HEK293T (cell line): ENCODE measurements at regions not wholly inside any gene's neighbourhood (a gene's known extent, or its start where the extent isn't known, plus 50 kb on each side); places are given as distances from the start of the nearest gene placed in this dataset.

Experiments
- ELF4 ChIP-seq: fragments of 450-650 bp; IDR thresholded peaks from 2 replicates; pipeline ENCODE4 v1.6.1; 2017; ENCODE audit warnings: antibody characterized with exemption
- FOXA1 ChIP-seq: fragments of 450-650 bp; IDR thresholded peaks from 2 replicates; pipeline ENCODE4 v1.6.1; 2016; ENCODE audit warnings: mild to moderate bottlenecking
- HDGF ChIP-seq: fragments of 450-650 bp; IDR thresholded peaks from 2 replicates; pipeline ENCODE4 v1.6.1; 2017; ENCODE audit warnings: antibody characterized with exemption, borderline replicate concordance
- LEF1 ChIP-seq: fragments of 450-650 bp; IDR thresholded peaks from 2 replicates; pipeline ENCODE4 v1.6.1; 2017; ENCODE audit warnings: mild to moderate bottlenecking, borderline replicate concordance
- SP1 ChIP-seq: fragments of 450-650 bp; IDR thresholded peaks from 2 replicates; pipeline ENCODE4 v1.6.1; 2017
- SUZ12 ChIP-seq: fragments of 450-650 bp; IDR thresholded peaks from 2 replicates; pipeline ENCODE4 v1.6.1; 2016; ENCODE audit warnings: mild to moderate bottlenecking
- TARDBP ChIP-seq: fragments of 450-650 bp; IDR thresholded peaks from 2 replicates; pipeline ENCODE4 v1.6.1; 2016

- no peak for TF ChIP-seq ELF4
- no peak for TF ChIP-seq FOXA1
- TF ChIP-seq SUZ12: no peak
- no peak for TF ChIP-seq LEF1
- TF ChIP-seq SP1: no peak
- TF ChIP-seq TARDBP: no peak
- no peak for TF ChIP-seq HDGF
Observed at GRCh38 chr12:93007544-93007943, 78.4 kb upstream of the EEA1 start.
